SK-N-SH (cell line): ENCODE measurements at regions not wholly inside any gene's neighbourhood (a gene's known extent, or its start where the extent isn't known, plus 50 kb on each side); places are given as distances from the start of the nearest gene placed in this dataset.

Experiments
- CTCF ChIA-PET: fragments of 300-600, 350-600 bp; formaldehyde crosslinking; extraction: SDS; loops from one replicate; lab custom pipeline; 2021; lab: Yijun Ruan, JAX
- POLR2A ChIA-PET: fragments of 350-600 bp; sonication (Branson Sonifier 250); formaldehyde crosslinking; extraction: SDS; loops from one replicate; lab custom pipeline; 2020; ENCODE audit warnings: antibody characterized with exemption, inconsistent platforms; lab: Yijun Ruan, JAX
- DNase-seq: peaks from one replicate; pipeline ENCODE4 v3.0.0; 2012
- H2AFZ ChIP-seq: fragments of 200-600 bp; sonication (generic); 2 replicates; pipeline ENCODE4 v1.8.1; 2016; ENCODE audit warnings: antibody characterized with exemption, mild to moderate bottlenecking, low read depth
- H3F3A ChIP-seq: fragments of 200-600 bp; sonication (generic); replicated peaks from 2 replicates; pipeline ENCODE3; 2016; ENCODE audit warnings: antibody characterized with exemption, mild to moderate bottlenecking; ENCODE audit not compliant: insufficient read depth
- H3K27ac ChIP-seq, 2 experiments: fragments of 200-500 bp in 1 of 2; fragments of 200-600 bp in 1 of 2; sonication (Bioruptor generic) in 1 of 2; sonication (generic), shearing (Covaris generic) in 1 of 2; 2 replicates each; pipeline versions ENCODE4 v1.5.1 to v1.6.1; 2014 to 2016; ENCODE audit warnings: low read depth in 2 of 2, inconsistent platforms in 1 of 2, low read length in 1 of 2, mild to moderate bottlenecking in 1 of 2, mixed read lengths in 1 of 2
- H3K27me3 ChIP-seq: fragments of 200-600 bp; sonication (generic), shearing (Covaris generic); 2 replicates; pipeline ENCODE4 v1.6.1; 2016; ENCODE audit warnings: mixed run types; ENCODE audit not compliant: insufficient read depth
- H3K36me3 ChIP-seq, 2 experiments: fragments of 200-500 bp in 1 of 2; fragments of 200-600 bp in 1 of 2; sonication (Bioruptor generic) in 1 of 2; sonication (generic) in 1 of 2; replicated peaks in 1 of 2; 2 replicates each; pipeline versions ENCODE3 to v1.5.1; 2014 to 2016; ENCODE audit warnings: low read length in 1 of 2, mild to moderate bottlenecking in 1 of 2; ENCODE audit not compliant: insufficient read depth in 2 of 2, control insufficient read depth in 1 of 2
- H3K4me1 ChIP-seq, 2 experiments: fragments of 200-500 bp in 1 of 2; fragments of 200-600 bp in 1 of 2; sonication (Bioruptor generic) in 1 of 2; sonication (generic), shearing (Covaris generic) in 1 of 2; 2 replicates each; pipeline versions ENCODE4 v1.5.1 to v1.6.1; 2014 to 2016; ENCODE audit warnings: low read depth in 1 of 2, low read length in 1 of 2, mixed run types in 1 of 2; ENCODE audit not compliant: insufficient read depth in 2 of 2, control insufficient read depth in 1 of 2
- H3K4me2 ChIP-seq: fragments of 200-600 bp; sonication (generic), shearing (Covaris generic); 2 replicates; pipeline ENCODE4 v1.6.1; 2017; ENCODE audit warnings: mixed run types
- H3K4me3 ChIP-seq, 2 experiments: fragments of 200-500 bp in 1 of 2; fragments of 200-600 bp in 1 of 2; sonication (Bioruptor generic) in 1 of 2; sonication (generic), shearing (Covaris generic) in 1 of 2; 2 replicates each; pipeline versions ENCODE4 v1.5.1 to v1.8.1; 2014 to 2016; ENCODE audit warnings: low read depth in 2 of 2, inconsistent platforms in 1 of 2, low read length in 1 of 2, mild to moderate bottlenecking in 1 of 2, mixed read lengths in 1 of 2, moderate library complexity in 1 of 2
- H3K79me2 ChIP-seq: fragments of 200-600 bp; sonication (generic); 2 replicates; pipeline ENCODE4 v1.8.1; 2017; ENCODE audit warnings: mild to moderate bottlenecking; ENCODE audit not compliant: insufficient read depth
- H3K9ac ChIP-seq: fragments of 200-600 bp; sonication (generic); 2 replicates; pipeline ENCODE4 v1.6.1; 2017; ENCODE audit warnings: mixed run types
- H3K9me2 ChIP-seq: fragments of 200-600 bp; sonication (generic); 2 replicates; pipeline ENCODE4 v1.6.1; 2017; ENCODE audit warnings: mixed run types
- H3K9me3 ChIP-seq: fragments of 200-600 bp; sonication (generic); 2 replicates; pipeline ENCODE4 v1.6.1; 2017; ENCODE audit warnings: mixed run types, mild to moderate bottlenecking, moderate library complexity
- H4K20me1 ChIP-seq: fragments of 200-600 bp; sonication (generic); 2 replicates; pipeline ENCODE4 v1.6.1; 2017; ENCODE audit warnings: mild to moderate bottlenecking, mixed run types; ENCODE audit not compliant: insufficient read depth
- EZH2phosphoT487 ChIP-seq: fragments of 200-600 bp; sonication (generic); IDR thresholded peaks from 2 replicates; pipeline ENCODE4 v1.6.1; 2017; ENCODE audit warnings: low read depth, mixed run types, mild to moderate bottlenecking, antibody characterized with exemption, moderate library complexity, borderline replicate concordance
- FOSL2 ChIP-seq: IDR thresholded peaks from 2 replicates; pipeline ENCODE4 v1.4.0; 2012; ENCODE audit warnings: low read depth, mild to moderate bottlenecking, moderate library complexity, borderline replicate concordance
- FOXM1 ChIP-seq: IDR thresholded peaks from 2 replicates; pipeline ENCODE4 v1.4.0; 2012; ENCODE audit warnings: low read depth, mild to moderate bottlenecking
- GABPA ChIP-seq: IDR thresholded peaks from 2 replicates; pipeline ENCODE4 v1.4.0; 2012; ENCODE audit warnings: low read depth, mild to moderate bottlenecking
- POLR2AphosphoS5 ChIP-seq: IDR thresholded peaks from 2 replicates; pipeline ENCODE4 v1.6.1; 2012; ENCODE audit warnings: low read depth, low read length
- RAD21 ChIP-seq: IDR thresholded peaks from 2 replicates; pipeline ENCODE4 v1.6.1; 2012; ENCODE audit warnings: mild to moderate bottlenecking, low read length
- RFX5 ChIP-seq: IDR thresholded peaks from 2 replicates; pipeline ENCODE4 v1.6.1; 2012; ENCODE audit warnings: mild to moderate bottlenecking, improper control_type of control experiment, low read length
- RXRA ChIP-seq: IDR thresholded peaks from 2 replicates; pipeline ENCODE4 v1.4.0; 2012; ENCODE audit warnings: low read depth, mild to moderate bottlenecking, borderline replicate concordance
- SMC3 ChIP-seq: IDR thresholded peaks from 2 replicates; pipeline ENCODE4 v1.6.1; 2012; ENCODE audit warnings: low read depth, low read length, improper control_type of control experiment
- TCF12 ChIP-seq: IDR thresholded peaks from 2 replicates; pipeline ENCODE4 v1.4.0; 2012
- TEAD4 ChIP-seq: IDR thresholded peaks from 2 replicates; pipeline ENCODE4 v1.4.0; 2012; ENCODE audit warnings: mild to moderate bottlenecking, borderline replicate concordance; ENCODE audit not compliant: insufficient read depth
- WGBS: methylation state at CpG from one replicate; pipeline ENCODE4 v1.1.6; 2017; ENCODE audit warnings: low lambda C conversion rate; 5-methylcytosine and 5-hydroxymethylcytosine counted together
- TF ChIP-seq, protein P1 (sequence below): IDR thresholded peaks from 2 replicates; pipeline ENCODE4 v1.4.0; 2012; ENCODE audit warnings: low read depth, borderline replicate concordance
- TF ChIP-seq, protein P2 (sequence below): IDR thresholded peaks from 2 replicates; pipeline ENCODE4 v1.4.0; 2012; ENCODE audit warnings: low read depth
- TF ChIP-seq, protein P3 (sequence below): IDR thresholded peaks from 2 replicates; pipeline ENCODE4 v1.4.0; 2012; ENCODE audit warnings: low read depth, borderline replicate concordance

GRCh38 chr10:113991091-113991860 lies 52.4 kb upstream of the ADRB1 start:
- Histone ChIP-seq H3K9me3 (no peaks in the 10 kb centered on the region), H3F3A (no peaks in the 10 kb centered on the region), H3K9me2 (no peaks in the 10 kb centered on the region), H3K27ac (no peak overlapping the region), H4K20me1 (no peaks in the 10 kb centered on the region), H3K4me3 (no peak overlapping the region), H3K79me2 (no peaks in the 10 kb centered on the region), H3K4me1 (no peaks in the 10 kb centered on the region), H3K36me3 (no peaks in the 10 kb centered on the region), H2AFZ (no peak overlapping the region), H3K4me2 (no peak overlapping the region), H3K9ac (no peak overlapping the region), H3K27me3 (no peaks in the 10 kb centered on the region; the same call in 1 of the 2 replicates)
- TF ChIP-seq TEAD4 (no peak), SMC3 (no peak), POLR2AphosphoS5 (no peak), RXRA (no peak), GABPA (no peak), RAD21 (no peak), EZH2phosphoT487 (no peak), TCF12 (no peak), FOSL2 (no peak), FOXM1 (no peak)
- TF ChIP-seq, protein P1, sequence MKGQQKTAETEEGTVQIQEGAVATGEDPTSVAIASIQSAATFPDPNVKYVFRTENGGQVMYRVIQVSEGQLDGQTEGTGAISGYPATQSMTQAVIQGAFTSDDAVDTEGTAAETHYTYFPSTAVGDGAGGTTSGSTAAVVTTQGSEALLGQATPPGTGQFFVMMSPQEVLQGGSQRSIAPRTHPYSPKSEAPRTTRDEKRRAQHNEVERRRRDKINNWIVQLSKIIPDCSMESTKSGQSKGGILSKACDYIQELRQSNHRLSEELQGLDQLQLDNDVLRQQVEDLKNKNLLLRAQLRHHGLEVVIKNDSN, result no peak
- TF ChIP-seq, protein P2, sequence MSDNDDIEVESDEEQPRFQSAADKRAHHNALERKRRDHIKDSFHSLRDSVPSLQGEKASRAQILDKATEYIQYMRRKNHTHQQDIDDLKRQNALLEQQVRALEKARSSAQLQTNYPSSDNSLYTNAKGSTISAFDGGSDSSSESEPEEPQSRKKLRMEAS, result no peak
- ChIA-PET CTCF (interaction anchor here (2.1 kb wide), 1 partner anchor 10 kb away, joined by 6 read pairs; no protein-coding TSS in a partner anchor), POLR2A (no interaction called here)
- WGBS, result 85% methylated on average over 10 of the region's 11 CpGs
- no peak for DNase-seq

DNA sequence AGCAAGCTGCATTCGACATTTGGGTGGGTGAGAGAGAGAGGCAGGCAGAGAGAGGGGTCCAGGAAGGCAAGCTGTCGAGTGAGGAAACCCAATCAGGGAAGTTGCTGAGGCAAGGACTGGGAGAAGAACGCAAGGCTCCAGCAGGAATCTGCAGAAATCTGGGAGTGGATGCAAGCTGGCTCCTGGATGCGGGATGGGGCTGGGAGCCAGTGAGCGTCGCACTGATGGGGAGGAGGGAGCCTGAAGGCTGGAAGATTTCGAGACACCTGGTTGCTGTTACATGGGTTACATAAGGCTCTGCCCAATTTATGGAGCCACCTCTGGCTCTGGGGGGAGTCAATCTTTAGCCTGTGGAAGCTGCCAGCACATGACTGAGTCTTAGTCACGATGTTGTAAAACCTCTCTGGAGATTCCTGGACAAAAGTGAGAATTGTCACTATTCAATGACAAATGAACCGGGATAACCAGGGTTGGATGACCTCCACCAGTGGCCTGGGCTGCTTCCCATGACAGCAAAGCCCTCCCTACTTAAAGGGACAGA lies 51.1 kb upstream of the ADRB1 start:
- Histone ChIP-seq H3K27me3 (no peaks in the 10 kb centered on the region; the same call in 1 of the 2 replicates), H3K9me3 (no peaks in the 10 kb centered on the region), H4K20me1 (no peaks in the 10 kb centered on the region), H3K9me2 (no peaks in the 10 kb centered on the region), H3K4me2 (no peak overlapping the region), H3K4me1 (no peaks in the 10 kb centered on the region), H3K9ac (no peak overlapping the region), H3K36me3 (no peaks in the 10 kb centered on the region), H3K4me3 (no peak overlapping the region), H3F3A (no peaks in the 10 kb centered on the region), H3K79me2 (no peaks in the 10 kb centered on the region), H2AFZ (no peak overlapping the region), H3K27ac (no peak overlapping the region)
- CTCF ChIA-PET, result interaction anchor here (2.1 kb wide), 1 partner anchor 12 kb away, joined by 6 read pairs; no protein-coding TSS in a partner anchor
- DNase-seq, result no peak
- no peak for TF ChIP-seq RFX5
- TF ChIP-seq, protein P2, result no peak
- no peak for TF ChIP-seq FOXM1
- no peak for TF ChIP-seq RAD21
- TF ChIP-seq, protein P3, sequence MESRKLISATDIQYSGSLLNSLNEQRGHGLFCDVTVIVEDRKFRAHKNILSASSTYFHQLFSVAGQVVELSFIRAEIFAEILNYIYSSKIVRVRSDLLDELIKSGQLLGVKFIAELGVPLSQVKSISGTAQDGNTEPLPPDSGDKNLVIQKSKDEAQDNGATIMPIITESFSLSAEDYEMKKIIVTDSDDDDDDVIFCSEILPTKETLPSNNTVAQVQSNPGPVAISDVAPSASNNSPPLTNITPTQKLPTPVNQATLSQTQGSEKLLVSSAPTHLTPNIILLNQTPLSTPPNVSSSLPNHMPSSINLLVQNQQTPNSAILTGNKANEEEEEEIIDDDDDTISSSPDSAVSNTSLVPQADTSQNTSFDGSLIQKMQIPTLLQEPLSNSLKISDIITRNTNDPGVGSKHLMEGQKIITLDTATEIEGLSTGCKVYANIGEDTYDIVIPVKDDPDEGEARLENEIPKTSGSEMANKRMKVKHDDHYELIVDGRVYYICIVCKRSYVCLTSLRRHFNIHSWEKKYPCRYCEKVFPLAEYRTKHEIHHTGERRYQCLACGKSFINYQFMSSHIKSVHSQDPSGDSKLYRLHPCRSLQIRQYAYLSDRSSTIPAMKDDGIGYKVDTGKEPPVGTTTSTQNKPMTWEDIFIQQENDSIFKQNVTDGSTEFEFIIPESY, result no peak
- POLR2A ChIA-PET, result no interaction called here
- WGBS, result 66% methylated on average over 9 of the region's 9 CpGs
